ENCODE measurements at regions not wholly inside any gene's neighbourhood (a gene's known extent, or its start where the extent isn't known, plus 50 kb on each side); places are given as distances from the start of the nearest gene placed in this dataset.

- no peaks in the 10 kb centered on the region for H3K27me3 ChIP-seq (ENCODE audit: insufficient read depth, insufficient read length)
- H3K4me1 ChIP-seq (ENCODE audit: insufficient read depth, insufficient read length), result no peaks in the 10 kb centered on the region
- no peaks in the 10 kb centered on the region for H3K9me3 ChIP-seq (ENCODE audit: insufficient read depth, low read length)
- TF ChIP-seq SUZ12 (IDR thresholded peaks at IDR 0.05; ENCODE audit: extremely low read depth, insufficient read depth, insufficient read length) (no peak), YY1 (IDR thresholded peaks at IDR 0.05; ENCODE audit: insufficient read depth, insufficient read length) (no peak), ZNF274 (IDR thresholded peaks at IDR 0.05; ENCODE audit: low read depth, low read length) (no peak)
- no peak overlapping the region for H3K9ac ChIP-seq (ENCODE audit: insufficient read length, low read depth)
- H3K36me3 ChIP-seq (ENCODE audit: insufficient read depth, insufficient read length, low read length), result no peaks in the 10 kb centered on the region
- H3K4me3 ChIP-seq (ENCODE audit: insufficient read length, low read depth), result no peak overlapping the region
- DNase-seq (ENCODE audit: low read depth, low spot score), result no peak
Measured at GRCh38 chr5:8857051-8857450, 688.8 kb downstream of the SEMA5A start.

GRCh38 chr5:8861764-8862163, 684.1 kb downstream of the SEMA5A start:
- Histone ChIP-seq H3K9ac (ENCODE audit: insufficient read length, low read depth) (no peak overlapping the region), H3K4me3 (ENCODE audit: insufficient read length, low read depth) (no peak overlapping the region), H3K9me3 (ENCODE audit: insufficient read depth, low read length) (no peaks in the 10 kb centered on the region), H3K36me3 (ENCODE audit: insufficient read depth, insufficient read length, low read length) (no peaks in the 10 kb centered on the region), H3K4me1 (ENCODE audit: insufficient read depth, insufficient read length) (no peaks in the 10 kb centered on the region), H3K27me3 (ENCODE audit: insufficient read depth, insufficient read length) (no peaks in the 10 kb centered on the region)
- TF ChIP-seq YY1 (IDR thresholded peaks at IDR 0.05; ENCODE audit: insufficient read depth, insufficient read length), result no peak
- TF ChIP-seq ZNF274 (IDR thresholded peaks at IDR 0.05; ENCODE audit: low read depth, low read length), result no peak
- no peak for TF ChIP-seq SUZ12 (IDR thresholded peaks at IDR 0.05; ENCODE audit: extremely low read depth, insufficient read depth, insufficient read length)
- no peak for DNase-seq (ENCODE audit: low read depth, low spot score)

DNA sequence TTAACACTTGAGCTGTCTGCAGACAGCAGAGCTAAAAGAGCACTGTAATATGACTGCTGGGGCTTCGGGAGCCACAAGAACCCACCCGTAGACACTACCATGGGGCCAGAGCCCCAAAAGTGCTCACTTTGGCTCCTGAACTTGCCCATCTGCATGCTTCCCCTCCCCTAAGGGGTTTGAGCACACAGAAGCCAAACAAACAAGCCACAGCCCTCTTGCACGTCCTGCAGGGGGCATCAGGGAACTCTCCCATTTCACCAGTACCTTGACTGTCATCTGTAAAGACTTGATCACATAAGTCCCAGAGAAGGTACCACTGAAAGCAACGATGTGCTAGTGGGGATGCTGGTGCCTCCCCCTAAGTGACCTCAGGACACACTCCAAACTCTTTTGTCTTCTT, 681.8 kb downstream of the SEMA5A start:
- Histone ChIP-seq H3K9me3 (ENCODE audit: insufficient read depth, low read length) (no peaks in the 10 kb centered on the region), H3K4me1 (ENCODE audit: insufficient read depth, insufficient read length) (no peaks in the 10 kb centered on the region), H3K9ac (ENCODE audit: insufficient read length, low read depth) (no peak overlapping the region), H3K27me3 (ENCODE audit: insufficient read depth, insufficient read length) (no peaks in the 10 kb centered on the region), H3K36me3 (ENCODE audit: insufficient read depth, insufficient read length, low read length) (no peaks in the 10 kb centered on the region), H3K4me3 (ENCODE audit: insufficient read length, low read depth) (no peak overlapping the region)
- TF ChIP-seq SUZ12 (IDR thresholded peaks at IDR 0.05; ENCODE audit: extremely low read depth, insufficient read depth, insufficient read length) (no peak), ZNF274 (IDR thresholded peaks at IDR 0.05; ENCODE audit: low read depth, low read length) (no peak), YY1 (IDR thresholded peaks at IDR 0.05; ENCODE audit: insufficient read depth, insufficient read length) (no peak)
- peak; percentile 32 for DNase-seq (ENCODE audit: low read depth, low spot score)

GRCh38 chr5:8865266-8865665, 680.6 kb downstream of the SEMA5A start:
- no peak overlapping the region for H3K4me3 ChIP-seq (ENCODE audit: insufficient read length, low read depth)
- no peak overlapping the region for H3K9ac ChIP-seq (ENCODE audit: insufficient read length, low read depth)
- H3K4me1 ChIP-seq (ENCODE audit: insufficient read depth, insufficient read length), result no peaks in the 10 kb centered on the region
- no peak for DNase-seq (ENCODE audit: low read depth, low spot score)
- no peaks in the 10 kb centered on the region for H3K27me3 ChIP-seq (ENCODE audit: insufficient read depth, insufficient read length)
- TF ChIP-seq ZNF274 (IDR thresholded peaks at IDR 0.05; ENCODE audit: low read depth, low read length) (no peak), YY1 (IDR thresholded peaks at IDR 0.05; ENCODE audit: insufficient read depth, insufficient read length) (no peak)
- H3K9me3 ChIP-seq (ENCODE audit: insufficient read depth, low read length), result no peaks in the 10 kb centered on the region
- H3K36me3 ChIP-seq (ENCODE audit: insufficient read depth, insufficient read length, low read length), result no peaks in the 10 kb centered on the region

GRCh38 chr5:8865686-8866374, 680.0 kb downstream of the SEMA5A start:
- no peaks in the 10 kb centered on the region for H3K27me3 ChIP-seq (ENCODE audit: insufficient read depth, insufficient read length)
- TF ChIP-seq SUZ12 (IDR thresholded peaks at IDR 0.05; ENCODE audit: extremely low read depth, insufficient read depth, insufficient read length) (no peak), ZNF274 (IDR thresholded peaks at IDR 0.05; ENCODE audit: low read depth, low read length) (no peak), YY1 (IDR thresholded peaks at IDR 0.05; ENCODE audit: insufficient read depth, insufficient read length) (no peak)
- no peak for DNase-seq (ENCODE audit: low read depth, low spot score)
- no peaks in the 10 kb centered on the region for H3K36me3 ChIP-seq (ENCODE audit: insufficient read depth, insufficient read length, low read length)
- no peaks in the 10 kb centered on the region for H3K9me3 ChIP-seq (ENCODE audit: insufficient read depth, low read length)
- H3K4me3 ChIP-seq (ENCODE audit: insufficient read length, low read depth), result no peak overlapping the region
- no peak overlapping the region for H3K9ac ChIP-seq (ENCODE audit: insufficient read length, low read depth)
- H3K4me1 ChIP-seq (ENCODE audit: insufficient read depth, insufficient read length), result no peaks in the 10 kb centered on the region

- no peaks in the 10 kb centered on the region for H3K4me1 ChIP-seq (ENCODE audit: insufficient read depth, insufficient read length)
- H3K9ac ChIP-seq (ENCODE audit: insufficient read length, low read depth), result no peak overlapping the region
- H3K4me3 ChIP-seq (ENCODE audit: insufficient read length, low read depth), result no peak overlapping the region
- TF ChIP-seq SUZ12 (IDR thresholded peaks at IDR 0.05; ENCODE audit: extremely low read depth, insufficient read depth, insufficient read length) (no peak), ZNF274 (IDR thresholded peaks at IDR 0.05; ENCODE audit: low read depth, low read length) (no peak), YY1 (IDR thresholded peaks at IDR 0.05; ENCODE audit: insufficient read depth, insufficient read length) (no peak)
- no peak for DNase-seq (ENCODE audit: low read depth, low spot score)
- no peaks in the 10 kb centered on the region for H3K36me3 ChIP-seq (ENCODE audit: insufficient read depth, insufficient read length, low read length)
- H3K27me3 ChIP-seq (ENCODE audit: insufficient read depth, insufficient read length), result no peaks in the 10 kb centered on the region
- no peaks in the 10 kb centered on the region for H3K9me3 ChIP-seq (ENCODE audit: insufficient read depth, low read length)
Measured at GRCh38 chr5:8868283-8868682, 677.6 kb downstream of the SEMA5A start.

DNA sequence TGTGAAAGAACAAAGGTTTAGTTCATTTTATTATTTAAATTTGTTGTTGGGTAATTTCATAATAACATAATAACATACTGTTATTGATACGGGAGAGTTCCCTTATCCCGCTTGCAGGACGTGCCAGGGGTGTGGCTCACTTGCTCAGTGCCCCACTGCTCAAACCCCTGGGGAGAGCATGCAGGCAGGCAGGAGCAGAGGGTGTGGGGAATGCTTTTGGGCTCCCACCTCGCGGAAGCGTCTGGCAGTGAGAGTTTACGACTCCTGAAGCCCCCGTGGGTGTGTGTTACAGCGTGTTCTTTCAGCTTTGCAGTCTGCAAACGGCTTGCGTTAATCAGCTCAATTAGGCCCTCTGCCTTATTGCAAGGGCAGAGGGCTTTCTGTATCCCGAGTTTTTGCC, 675.9 kb downstream of the SEMA5A start:
- no peaks in the 10 kb centered on the region for H3K4me1 ChIP-seq (ENCODE audit: insufficient read depth, insufficient read length)
- no peaks in the 10 kb centered on the region for H3K36me3 ChIP-seq (ENCODE audit: insufficient read depth, insufficient read length, low read length)
- no peaks in the 10 kb centered on the region for H3K9me3 ChIP-seq (ENCODE audit: insufficient read depth, low read length)
- DNase-seq (ENCODE audit: low read depth, low spot score), result no peak
- TF ChIP-seq ZNF274 (IDR thresholded peaks at IDR 0.05; ENCODE audit: low read depth, low read length) (no peak), SUZ12 (IDR thresholded peaks at IDR 0.05; ENCODE audit: extremely low read depth, insufficient read depth, insufficient read length) (no peak), YY1 (IDR thresholded peaks at IDR 0.05; ENCODE audit: insufficient read depth, insufficient read length) (no peak)
- H3K4me3 ChIP-seq (ENCODE audit: insufficient read length, low read depth), result no peak overlapping the region
- no peak overlapping the region for H3K9ac ChIP-seq (ENCODE audit: insufficient read length, low read depth)
- H3K27me3 ChIP-seq (ENCODE audit: insufficient read depth, insufficient read length), result no peaks in the 10 kb centered on the region
